Spleen (tissue), 11 donors: ENCODE measurements at regions not wholly inside any gene's neighbourhood (a gene's known extent, or its start where the extent isn't known, plus 50 kb on each side); places are given as distances from the start of the nearest gene placed in this dataset.

Source experiments
- DNase-seq: peaks from one replicate; pipeline ENCODE4 v3.0.0-alpha.2; 2020
- H3K27ac ChIP-seq, 8 donors: fragments of 200-600 bp; sonication (generic) in 7 of 8; 1 replicate in 4 of 8; 2 replicates in 4 of 8; pipeline versions ENCODE4 v1.5.0 to v1.8.0; 2016 to 2021; ENCODE audit warnings: inconsistent platforms in 4 of 8, mild to moderate bottlenecking in 4 of 8, moderate library complexity in 1 of 8
- H3K27me3 ChIP-seq, 7 donors: fragments of 200-600 bp; sonication (generic) in 6 of 7; replicated peaks in 1 of 7; 1 replicate in 4 of 7; 2 replicates in 3 of 7; pipeline versions ENCODE4 v1.5.0 to v1.8.0; 2016 to 2021; ENCODE audit warnings: inconsistent platforms in 3 of 7, mild to moderate bottlenecking in 1 of 7
- H3K36me3 ChIP-seq, 6 donors: fragments of 200-600 bp; sonication (generic) in 5 of 6; 1 replicate in 4 of 6; 2 replicates in 2 of 6; pipeline versions ENCODE4 v1.5.0 to v1.8.0; 2016 to 2021; ENCODE audit warnings: inconsistent platforms in 2 of 6
- H3K4me1 ChIP-seq, 6 donors: fragments of 200-600 bp; sonication (generic) in 5 of 6; 1 replicate in 3 of 6; 2 replicates in 3 of 6; pipeline versions ENCODE4 v1.5.0 to v1.8.0; 2016 to 2021; ENCODE audit warnings: inconsistent platforms in 3 of 6
- H3K4me3 ChIP-seq, 8 donors: fragments of 200-600 bp; sonication (generic) in 7 of 8; 1 replicate in 4 of 8; 2 replicates in 4 of 8; pipeline versions ENCODE4 v1.5.0 to v1.8.0; 2016 to 2021; ENCODE audit warnings: inconsistent platforms in 4 of 8, mild to moderate bottlenecking in 4 of 8, moderate library complexity in 2 of 8
- H3K9me3 ChIP-seq, 8 donors: fragments of 200-600 bp; sonication (generic) in 7 of 8; 1 replicate in 4 of 8; 2 replicates in 4 of 8; pipeline versions ENCODE4 v1.5.0 to v1.8.0; 2016 to 2021; ENCODE audit warnings: inconsistent platforms in 4 of 8
- CTCF ChIP-seq, 11 experiments: fragments of 200-600 bp in 7 of 11; fragments of 450-650 bp in 4 of 11; sonication (generic) in 4 of 11; IDR thresholded peaks in 8 of 11; conservative IDR thresholded peaks in 3 of 11; 1 replicate in 7 of 11; 2 replicates in 4 of 11; pipeline versions ENCODE4 v1.4.0 to v1.8.0; 2016 to 2021; ENCODE audit warnings: antibody characterized with exemption in 11 of 11, inconsistent platforms in 4 of 11, mild to moderate bottlenecking in 1 of 11
- POLR2A ChIP-seq, 3 donors: fragments of 450-650 bp; IDR thresholded peaks; one replicate each; pipeline ENCODE4 v1.5.1; 2017; ENCODE audit warnings: antibody characterized with exemption in 3 of 3, mild to moderate bottlenecking in 1 of 3
- POLR2AphosphoS5 ChIP-seq, 3 donors: sonication (generic); formaldehyde crosslinking; IDR thresholded peaks; one replicate each; pipeline ENCODE4 v1.5.1; 2017; ENCODE audit warnings: antibody characterized with exemption in 3 of 3
- WGBS, 5 donors: extraction: QIAGEN DNeasy Blood & Tissue Kit in 3 of 5; methylation state at CpG; one replicate each; pipeline versions ENCODE4 v1.1.5 to v1.1.7; 2013 to 2018; 5-methylcytosine and 5-hydroxymethylcytosine counted together
- intact Hi-C: fragments of 100-400 bp; cut with DNase I; formaldehyde crosslinking; loops from one replicate; pipeline ENCODE4 v1.15.0; 2023; ENCODE audit warnings: low total_unique reads
- donor health status: healthy with polysubstance abuse.
- donor health status: DM: no; HTN: no; CAD: no; lungs with moderate emphysema.
- donor health status: DM: no; HTN: no; CAD: no.
- donor health status: Bipolar disorder and iron deficiency.
- donor health status: healthy.
- donor health status: DM: no; HTN: no; CAD: no.
- donor health status: DM: yes; HTN: yes; CAD: no.

GRCh38 chr5:73303148-73304079 lies 130.4 kb downstream of the TMEM174 start:
- Histone ChIP-seq H3K27me3 (peaks cover 21 to 95% (median 77%) of the 10 kb centered on the region in 7 donors), H3K9me3 (peaks cover 0 to 8% (median 0%) of the 10 kb centered on the region in 8 donors), H3K27ac (no peak overlapping the region), H3K4me3 (peak overlapping the region in 3 of 8 donors; percentile 8 to 38 (median 13)), H3K4me1 (peaks cover 13 to 34% (median 22%) of the 10 kb centered on the region in 6 donors), H3K36me3 (no peaks in the 10 kb centered on the region)
- WGBS, 5 donors: 5 to 16% (median 8%) methylated on average over 27 to 77 of the region's 77 CpGs
- TF ChIP-seq POLR2A (IDR thresholded peaks at IDR 0.05) (no peak), POLR2AphosphoS5 (IDR thresholded peaks at IDR 0.05) (no peak), CTCF (IDR thresholded peaks at IDR 0.05 in 8 of 11, conservative IDR thresholded peaks at IDR 0.05 in 3 of 11) (no peak)
- DNase-seq: no peak
- intact Hi-C loops: no loop called here

- Histone ChIP-seq H3K4me1 (peaks cover 13 to 41% (median 28%) of the 10 kb centered on the region in 6 donors), H3K27me3 (peaks cover 27 to 98% (median 84%) of the 10 kb centered on the region in 7 donors), H3K4me3 (peak overlapping the region in 2 of 8 donors; percentile 8 to 38), H3K36me3 (no peaks in the 10 kb centered on the region), H3K9me3 (peaks cover 0 to 8% (median 0%) of the 10 kb centered on the region in 8 donors), H3K27ac (no peak overlapping the region)
- DNase-seq: no peak
- TF ChIP-seq POLR2AphosphoS5 (IDR thresholded peaks at IDR 0.05) (no peak), CTCF (IDR thresholded peaks at IDR 0.05 in 8 of 11, conservative IDR thresholded peaks at IDR 0.05 in 3 of 11) (no peak), POLR2A (IDR thresholded peaks at IDR 0.05) (no peak)
- intact Hi-C loops: no loop called here
- WGBS, 5 donors: 10 to 23% (median 12%) methylated on average over 9 of the region's 9 CpGs
Measured at GRCh38 chr5:73302797-73303147, 129.8 kb downstream of the TMEM174 start.

- WGBS, 5 donors: 9 to 18% (median 13%) methylated on average over 22 of the region's 22 CpGs
- Histone ChIP-seq H3K36me3 (no peaks in the 10 kb centered on the region), H3K27me3 (peaks cover 27 to 100% (median 94%) of the 10 kb centered on the region in 7 donors), H3K9me3 (peaks cover 0 to 8% (median 0%) of the 10 kb centered on the region in 8 donors), H3K4me3 (no peak overlapping the region), H3K4me1 (peaks cover 13 to 42% (median 28%) of the 10 kb centered on the region in 6 donors), H3K27ac (no peak overlapping the region)
- DNase-seq: no peak
- no peak for TF ChIP-seq POLR2AphosphoS5 (IDR thresholded peaks at IDR 0.05)
- no peak for TF ChIP-seq CTCF (IDR thresholded peaks at IDR 0.05 in 8 of 11, conservative IDR thresholded peaks at IDR 0.05 in 3 of 11)
- no peak for TF ChIP-seq POLR2A (IDR thresholded peaks at IDR 0.05)
- intact Hi-C loops: no loop called here
Measured at GRCh38 chr5:73301208-73301901, 128.4 kb downstream of the TMEM174 start.
